Glutamatergic neuron (in vitro differentiated cells): ENCODE measurements at regions not wholly inside any gene's neighbourhood (a gene's known extent, or its start where the extent isn't known, plus 50 kb on each side); places are given as distances from the start of the nearest gene placed in this dataset.

Experiments
- DNase-seq: peaks from one replicate; pipeline ENCODE4 v3.0.0; 2022
- H3K27ac Mint-ChIP-seq: one replicate; pipeline ENCODE4 v1.8.0; 2020; ENCODE audit warnings: mild to moderate bottlenecking, mixed read lengths, inconsistent platforms; ENCODE audit not compliant: unreplicated experiment
- H3K27me3 Mint-ChIP-seq: one replicate; pipeline ENCODE4 v1.8.0; 2020; ENCODE audit warnings: mild to moderate bottlenecking, moderate library complexity, mixed read lengths, inconsistent platforms; ENCODE audit not compliant: unreplicated experiment
- H3K36me3 Mint-ChIP-seq: one replicate; pipeline ENCODE4 v1.8.0; 2020; ENCODE audit warnings: mild to moderate bottlenecking, mixed read lengths, inconsistent platforms; ENCODE audit not compliant: unreplicated experiment
- H3K4me1 Mint-ChIP-seq: one replicate; pipeline ENCODE4 v1.8.0; 2020; ENCODE audit warnings: mild to moderate bottlenecking, low read depth, mixed read lengths, inconsistent platforms; ENCODE audit not compliant: unreplicated experiment
- H3K4me3 Mint-ChIP-seq: one replicate; pipeline ENCODE4 v1.8.0; 2020; ENCODE audit warnings: mild to moderate bottlenecking, mixed read lengths, inconsistent platforms; ENCODE audit not compliant: unreplicated experiment
- H3K9me3 Mint-ChIP-seq: one replicate; pipeline ENCODE4 v1.8.0; 2020; ENCODE audit warnings: mild to moderate bottlenecking, moderate library complexity, mixed read lengths, inconsistent platforms; ENCODE audit not compliant: unreplicated experiment
- CTCF ChIP-seq: fragments of 200-600 bp; sonication (generic); IDR thresholded peaks from one replicate; pipeline ENCODE4 v1.5.0; 2021; ENCODE audit not compliant: partially characterized antibody, unreplicated experiment

GRCh38 chr1:22366346-22366745 is 85.3 kb upstream of the ZBTB40 start:
- Mint-ChIP-seq H3K36me3 (no peaks in the 10 kb centered on the region), H3K27ac (no peak overlapping the region), H3K4me3 (no peak overlapping the region), H3K9me3 (peaks cover 3% of the 10 kb centered on the region), H3K4me1 (peaks cover 9% of the 10 kb centered on the region), H3K27me3 (peaks cover 13% of the 10 kb centered on the region)
- DNase-seq = no peak
- TF ChIP-seq CTCF = no peak

- no peaks in the 10 kb centered on the region for H3K36me3 Mint-ChIP-seq
- H3K4me1 Mint-ChIP-seq = peaks cover 4% of the 10 kb centered on the region
- DNase-seq = no peak
- peaks cover 15% of the 10 kb centered on the region for H3K27me3 Mint-ChIP-seq
- no peak for TF ChIP-seq CTCF
- H3K27ac Mint-ChIP-seq = no peak overlapping the region
- no peak overlapping the region for H3K4me3 Mint-ChIP-seq
- peaks cover 3% of the 10 kb centered on the region for H3K9me3 Mint-ChIP-seq
These were observed 83.5 kb upstream of the ZBTB40 start for GRCh38 chr1:22368125-22368524.

GRCh38 chr1:22369294-22370189 is 82.1 kb upstream of the ZBTB40 start:
- DNase-seq = no peak
- no peaks in the 10 kb centered on the region for H3K36me3 Mint-ChIP-seq
- H3K4me1 Mint-ChIP-seq = no peaks in the 10 kb centered on the region
- H3K9me3 Mint-ChIP-seq = peaks cover 1% of the 10 kb centered on the region
- peaks cover 11% of the 10 kb centered on the region for H3K27me3 Mint-ChIP-seq
- H3K4me3 Mint-ChIP-seq = no peak overlapping the region
- H3K27ac Mint-ChIP-seq = no peak overlapping the region
- TF ChIP-seq CTCF = no peak

- no peak for TF ChIP-seq CTCF
- H3K36me3 Mint-ChIP-seq = no peaks in the 10 kb centered on the region
- H3K9me3 Mint-ChIP-seq = peaks cover 1% of the 10 kb centered on the region
- DNase-seq = no peak
- peaks cover 11% of the 10 kb centered on the region for H3K27me3 Mint-ChIP-seq
- no peak overlapping the region for H3K27ac Mint-ChIP-seq
- H3K4me1 Mint-ChIP-seq = no peaks in the 10 kb centered on the region
- no peak overlapping the region for H3K4me3 Mint-ChIP-seq
These were observed 81.5 kb upstream of the ZBTB40 start for GRCh38 chr1:22370190-22370498.

GRCh38 chr1:22371408-22371807 is 80.2 kb upstream of the ZBTB40 start:
- peaks cover 11% of the 10 kb centered on the region for H3K27me3 Mint-ChIP-seq

More at GRCh38 chr1:22371408-22371807, 80.2 kb upstream of the ZBTB40 start:
- Mint-ChIP-seq H3K9me3 (peaks cover 1% of the 10 kb centered on the region), H3K27ac (no peak overlapping the region), H3K4me1 (no peaks in the 10 kb centered on the region), H3K4me3 (no peak overlapping the region), H3K36me3 (no peaks in the 10 kb centered on the region)
- DNase-seq = no peak
- TF ChIP-seq CTCF = no peak
